GM12873 (cell line): ENCODE measurements at regions not wholly inside any gene's neighbourhood (a gene's known extent, or its start where the extent isn't known, plus 50 kb on each side); places are given as distances from the start of the nearest gene placed in this dataset.

Experiments
- TF ChIP-seq, protein P1 (sequence below): IDR thresholded peaks from 2 replicates; pipeline ENCODE4 v1.5.1; 2012; ENCODE audit warnings: low read depth, mild to moderate bottlenecking, moderate library complexity, low read length, control low read depth; ENCODE audit not compliant: insufficient read depth; ENCODE audit errors: missing control alignments

DNA sequence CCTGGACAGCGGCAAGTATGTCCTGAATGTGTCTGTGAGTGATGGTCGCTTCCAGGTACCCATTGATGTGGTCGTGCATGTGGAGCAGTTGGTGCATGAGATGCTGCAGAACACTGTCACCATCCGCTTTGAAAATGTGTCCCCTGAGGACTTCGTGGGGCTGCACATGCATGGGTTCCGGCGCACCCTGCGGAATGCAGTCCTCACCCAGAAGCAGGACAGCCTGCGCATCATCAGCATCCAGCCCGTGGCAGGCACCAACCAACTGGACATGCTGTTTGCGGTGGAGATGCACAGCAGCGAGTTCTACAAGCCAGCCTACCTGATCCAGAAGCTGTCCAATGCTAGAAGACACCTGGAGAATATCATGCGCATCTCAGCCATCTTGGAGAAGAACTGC, 125.3 kb upstream of the MTNR1B start:
- TF ChIP-seq, protein P1, sequence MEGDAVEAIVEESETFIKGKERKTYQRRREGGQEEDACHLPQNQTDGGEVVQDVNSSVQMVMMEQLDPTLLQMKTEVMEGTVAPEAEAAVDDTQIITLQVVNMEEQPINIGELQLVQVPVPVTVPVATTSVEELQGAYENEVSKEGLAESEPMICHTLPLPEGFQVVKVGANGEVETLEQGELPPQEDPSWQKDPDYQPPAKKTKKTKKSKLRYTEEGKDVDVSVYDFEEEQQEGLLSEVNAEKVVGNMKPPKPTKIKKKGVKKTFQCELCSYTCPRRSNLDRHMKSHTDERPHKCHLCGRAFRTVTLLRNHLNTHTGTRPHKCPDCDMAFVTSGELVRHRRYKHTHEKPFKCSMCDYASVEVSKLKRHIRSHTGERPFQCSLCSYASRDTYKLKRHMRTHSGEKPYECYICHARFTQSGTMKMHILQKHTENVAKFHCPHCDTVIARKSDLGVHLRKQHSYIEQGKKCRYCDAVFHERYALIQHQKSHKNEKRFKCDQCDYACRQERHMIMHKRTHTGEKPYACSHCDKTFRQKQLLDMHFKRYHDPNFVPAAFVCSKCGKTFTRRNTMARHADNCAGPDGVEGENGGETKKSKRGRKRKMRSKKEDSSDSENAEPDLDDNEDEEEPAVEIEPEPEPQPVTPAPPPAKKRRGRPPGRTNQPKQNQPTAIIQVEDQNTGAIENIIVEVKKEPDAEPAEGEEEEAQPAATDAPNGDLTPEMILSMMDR, result no peak

DNA sequence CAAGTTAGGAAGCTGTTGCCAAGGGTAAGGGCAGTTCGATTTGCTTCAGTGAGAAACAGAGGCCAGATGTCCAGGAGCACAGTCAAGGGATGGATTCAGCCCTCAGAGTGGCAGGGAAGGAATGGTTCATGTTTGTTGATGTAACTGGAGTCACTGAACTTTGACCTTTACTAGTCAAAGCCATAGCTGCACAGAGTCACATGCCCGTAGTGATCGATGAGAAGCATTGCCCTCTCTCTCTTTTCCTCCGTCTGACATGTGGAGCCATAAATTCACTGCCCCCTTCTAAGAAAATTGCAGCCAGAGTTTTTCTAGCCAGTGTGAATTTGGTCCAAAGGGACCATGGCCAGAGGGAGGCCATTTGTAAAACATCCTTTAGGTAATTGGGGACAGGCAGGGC, 124.1 kb upstream of the MTNR1B start:
- TF ChIP-seq, protein P1, result no peak

DNA sequence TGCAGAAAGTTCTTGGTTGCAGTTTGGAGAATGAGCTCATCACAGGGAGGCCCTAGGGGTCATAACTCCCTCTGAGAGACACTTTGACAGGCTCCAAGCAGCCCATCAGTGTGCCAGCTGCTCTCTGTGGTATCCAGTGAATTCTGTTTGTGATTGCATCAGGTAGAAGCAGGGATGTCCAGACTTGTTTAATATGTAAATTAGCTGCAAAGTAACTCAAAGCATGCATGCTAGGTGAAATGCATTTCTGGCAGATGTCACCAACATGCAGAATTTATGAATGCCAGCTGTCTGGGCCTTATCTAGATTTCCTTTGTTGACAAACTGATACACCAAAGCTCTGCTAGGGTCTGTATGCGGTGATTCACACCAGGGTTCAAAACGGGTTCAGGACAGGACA, 123.6 kb upstream of the MTNR1B start:
- TF ChIP-seq, protein P1, result no peak

DNA sequence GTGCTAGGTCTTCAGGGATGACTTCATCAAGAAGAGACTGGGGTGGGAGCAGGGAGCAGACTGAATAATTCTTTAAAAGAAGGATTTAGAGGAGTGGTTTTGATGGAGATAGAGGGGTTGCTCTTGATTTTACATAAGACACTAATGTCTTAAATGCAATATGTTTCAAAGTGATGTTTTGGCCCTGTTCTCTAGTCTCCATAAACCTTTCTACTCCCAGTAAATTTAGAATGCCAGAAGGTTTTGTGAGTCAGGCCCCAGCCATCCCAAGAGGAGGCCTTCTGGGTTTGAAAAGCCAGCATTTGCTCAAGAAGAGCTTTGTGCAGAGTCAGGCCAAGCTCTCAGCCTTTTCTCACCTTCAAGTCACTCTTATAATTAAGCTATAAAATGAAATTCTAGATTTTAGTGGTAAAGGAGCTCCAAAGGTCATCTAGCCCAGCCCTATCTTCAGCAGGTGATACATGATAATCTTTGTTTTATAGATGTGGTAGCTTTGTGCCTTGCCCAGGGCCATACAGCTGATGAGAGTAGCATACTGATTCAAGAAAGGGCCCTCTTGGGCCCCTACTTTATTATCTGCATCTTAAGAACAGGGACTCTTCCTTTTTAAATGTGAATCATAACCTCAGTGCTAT, 122.8 kb upstream of the MTNR1B start:
- TF ChIP-seq, protein P1, result no peak

DNA sequence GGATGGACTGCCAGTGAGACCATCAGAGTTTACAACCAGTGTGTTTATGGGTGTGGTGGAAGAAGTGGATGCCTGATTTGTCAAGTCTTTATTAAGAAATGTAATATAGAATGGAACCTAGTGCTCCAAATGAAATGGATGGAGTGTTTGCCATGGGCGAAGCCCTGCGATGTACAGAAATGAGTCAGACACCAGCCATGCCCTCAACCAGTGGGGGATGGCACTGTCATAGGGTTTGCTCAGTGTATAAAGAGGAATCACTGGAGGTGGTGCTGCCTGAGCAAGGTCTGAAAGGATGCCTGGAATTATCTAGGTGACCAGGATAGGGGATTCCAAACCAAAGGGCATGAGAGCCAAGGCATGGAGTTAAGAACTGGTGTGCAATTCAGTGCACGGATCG, 120.9 kb upstream of the MTNR1B start:
- TF ChIP-seq, protein P1, result no peak

DNA sequence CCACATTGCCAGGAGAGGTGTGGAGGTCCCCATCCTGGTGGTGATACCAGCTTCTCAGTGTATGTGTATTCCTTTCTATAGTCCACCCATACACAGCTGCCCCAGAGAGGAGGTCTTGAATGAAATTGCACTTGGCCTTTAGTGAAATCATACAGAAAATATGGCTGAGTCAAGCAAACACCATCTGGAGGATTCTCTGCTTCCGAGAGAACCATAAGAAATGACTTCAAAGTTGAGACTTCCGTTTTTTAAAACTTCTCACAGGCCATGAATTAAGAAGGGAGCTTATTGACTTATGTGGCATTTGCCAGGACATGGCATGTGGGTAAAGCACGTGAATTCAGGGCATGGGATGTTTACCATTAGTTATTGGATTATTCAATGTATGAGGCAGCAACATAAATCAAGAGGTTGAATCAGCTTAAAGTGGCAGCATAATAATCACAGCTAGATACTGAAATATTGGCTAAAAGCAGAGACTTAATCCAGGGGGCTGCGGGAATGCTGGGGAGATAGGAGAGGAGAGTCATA, 119.1 kb upstream of the MTNR1B start:
- TF ChIP-seq, protein P1, result no peak

DNA sequence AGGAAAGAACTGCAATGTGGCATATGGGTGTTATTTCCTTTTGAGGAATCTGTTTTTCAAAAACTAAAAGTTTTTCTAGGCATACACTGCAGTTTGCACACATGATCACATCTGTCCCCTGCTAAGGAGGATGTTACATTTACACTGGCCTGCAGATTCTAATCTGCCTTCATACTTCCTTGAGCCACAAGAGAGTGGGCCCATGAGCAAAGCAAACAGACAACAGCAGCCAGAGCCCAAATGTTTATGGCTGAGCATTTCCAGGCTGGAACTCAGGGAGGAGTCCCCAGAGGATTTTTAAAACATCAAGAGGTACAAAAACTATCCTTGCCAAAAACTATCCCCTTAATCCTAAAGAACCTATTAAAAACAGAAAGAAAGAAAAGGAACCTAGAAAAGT, 117.2 kb upstream of the MTNR1B start:
- TF ChIP-seq, protein P1, result no peak
